Endothelial cell (in vitro differentiated cells): ENCODE measurements at regions not wholly inside any gene's neighbourhood (a gene's known extent, or its start where the extent isn't known, plus 50 kb on each side); places are given as distances from the start of the nearest gene placed in this dataset.

Experiments used
- DNase-seq: peaks from one replicate; pipeline ENCODE4 v3.0.0; 2021; ENCODE audit warnings: low spot score
- H3K27ac Mint-ChIP-seq: one replicate; pipeline ENCODE4 v1.8.0; 2021; ENCODE audit warnings: mixed read lengths, inconsistent platforms; ENCODE audit not compliant: unreplicated experiment
- H3K27me3 Mint-ChIP-seq: one replicate; pipeline ENCODE4 v1.8.0; 2021; ENCODE audit warnings: mild to moderate bottlenecking, moderate library complexity, mixed read lengths, inconsistent platforms; ENCODE audit not compliant: unreplicated experiment
- H3K36me3 Mint-ChIP-seq: one replicate; pipeline ENCODE4 v1.8.0; 2021; ENCODE audit warnings: mild to moderate bottlenecking, low read depth, mixed read lengths, inconsistent platforms; ENCODE audit not compliant: unreplicated experiment
- H3K4me1 Mint-ChIP-seq: one replicate; pipeline ENCODE4 v1.8.0; 2021; ENCODE audit warnings: mild to moderate bottlenecking, mixed read lengths, inconsistent platforms; ENCODE audit not compliant: unreplicated experiment
- H3K4me3 Mint-ChIP-seq: one replicate; pipeline ENCODE4 v1.8.0; 2021; ENCODE audit warnings: mild to moderate bottlenecking, mixed read lengths, inconsistent platforms; ENCODE audit not compliant: unreplicated experiment
- H3K9me3 Mint-ChIP-seq: one replicate; pipeline ENCODE4 v1.8.0; 2021; ENCODE audit warnings: mixed read lengths, inconsistent platforms; ENCODE audit not compliant: unreplicated experiment
- TF ChIP-seq, protein P1 (sequence below): fragments of 200-600 bp; sonication (generic); IDR thresholded peaks from one replicate; pipeline ENCODE4 v1.5.0; 2021; ENCODE audit warnings: antibody characterized with exemption; ENCODE audit not compliant: unreplicated experiment

DNA sequence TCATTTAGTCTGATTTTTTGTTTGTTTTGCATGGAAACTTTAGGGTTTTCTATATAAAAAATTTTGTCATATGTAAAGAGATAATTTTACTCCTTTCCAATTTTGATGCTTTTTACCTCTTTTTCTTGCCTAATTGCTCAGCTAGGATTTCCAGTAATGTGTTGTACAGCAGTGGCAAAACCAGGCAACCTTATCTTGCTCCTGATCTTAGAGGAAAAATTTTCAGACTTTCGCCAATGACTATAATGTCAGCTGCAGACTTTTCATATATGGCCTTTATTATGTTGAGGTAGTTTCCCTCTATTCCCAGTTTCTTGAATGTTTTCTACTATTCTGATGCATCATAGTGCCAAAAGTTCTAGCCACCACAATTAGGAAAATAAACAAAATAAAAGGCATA is 126.3 kb downstream of the ALOX5 start:
- no peak for DNase-seq
- no peaks in the 10 kb centered on the region for H3K36me3 Mint-ChIP-seq
- TF ChIP-seq, protein P1, sequence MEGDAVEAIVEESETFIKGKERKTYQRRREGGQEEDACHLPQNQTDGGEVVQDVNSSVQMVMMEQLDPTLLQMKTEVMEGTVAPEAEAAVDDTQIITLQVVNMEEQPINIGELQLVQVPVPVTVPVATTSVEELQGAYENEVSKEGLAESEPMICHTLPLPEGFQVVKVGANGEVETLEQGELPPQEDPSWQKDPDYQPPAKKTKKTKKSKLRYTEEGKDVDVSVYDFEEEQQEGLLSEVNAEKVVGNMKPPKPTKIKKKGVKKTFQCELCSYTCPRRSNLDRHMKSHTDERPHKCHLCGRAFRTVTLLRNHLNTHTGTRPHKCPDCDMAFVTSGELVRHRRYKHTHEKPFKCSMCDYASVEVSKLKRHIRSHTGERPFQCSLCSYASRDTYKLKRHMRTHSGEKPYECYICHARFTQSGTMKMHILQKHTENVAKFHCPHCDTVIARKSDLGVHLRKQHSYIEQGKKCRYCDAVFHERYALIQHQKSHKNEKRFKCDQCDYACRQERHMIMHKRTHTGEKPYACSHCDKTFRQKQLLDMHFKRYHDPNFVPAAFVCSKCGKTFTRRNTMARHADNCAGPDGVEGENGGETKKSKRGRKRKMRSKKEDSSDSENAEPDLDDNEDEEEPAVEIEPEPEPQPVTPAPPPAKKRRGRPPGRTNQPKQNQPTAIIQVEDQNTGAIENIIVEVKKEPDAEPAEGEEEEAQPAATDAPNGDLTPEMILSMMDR, result no peak
- no peaks in the 10 kb centered on the region for H3K4me1 Mint-ChIP-seq
- no peak overlapping the region for H3K4me3 Mint-ChIP-seq
- no peaks in the 10 kb centered on the region for H3K9me3 Mint-ChIP-seq
- H3K27me3 Mint-ChIP-seq, result peaks cover 1% of the 10 kb centered on the region
- no peak overlapping the region for H3K27ac Mint-ChIP-seq

DNA sequence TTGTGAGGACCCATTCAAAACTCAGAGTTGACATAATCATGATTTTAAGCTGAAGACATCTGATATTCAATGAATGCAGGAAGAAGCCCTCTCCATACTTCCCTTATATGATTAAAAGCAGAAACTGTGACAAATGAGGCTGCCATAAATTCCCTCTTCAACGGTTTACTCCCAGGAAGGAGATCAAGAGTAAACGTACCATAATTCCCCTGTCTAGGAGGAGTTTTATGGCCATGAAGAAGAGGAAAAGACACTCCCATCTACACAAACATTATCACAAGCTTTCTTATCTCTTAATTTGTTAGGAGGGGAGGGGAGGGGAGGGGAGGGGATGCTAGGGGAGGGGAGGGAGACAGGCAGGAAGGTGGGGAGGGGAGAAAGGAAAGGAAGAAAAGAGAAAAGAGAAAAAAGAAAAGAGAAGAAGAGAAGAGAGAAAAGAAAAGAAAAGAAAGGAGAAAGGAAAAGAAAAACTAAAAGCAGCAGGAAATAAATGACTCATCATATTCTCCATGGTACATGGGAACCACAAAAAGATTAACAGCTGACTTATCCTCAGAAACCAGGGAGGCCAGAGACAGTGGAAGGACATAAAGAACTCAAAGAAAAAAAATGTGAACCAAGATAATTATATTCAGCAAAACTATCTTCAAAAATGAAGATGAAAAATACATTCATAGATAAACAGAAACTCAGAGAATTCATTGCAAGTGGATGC is 121.6 kb downstream of the ALOX5 start:
- Mint-ChIP-seq H3K9me3 (no peaks in the 10 kb centered on the region), H3K36me3 (no peaks in the 10 kb centered on the region), H3K4me3 (no peak overlapping the region), H3K27me3 (peaks cover 1% of the 10 kb centered on the region), H3K4me1 (no peaks in the 10 kb centered on the region), H3K27ac (no peak overlapping the region)
- no peak for DNase-seq
- TF ChIP-seq, protein P1, result no peak
